HEK293T (cell line): ENCODE measurements at regions not wholly inside any gene's neighbourhood (a gene's known extent, or its start where the extent isn't known, plus 50 kb on each side); places are given as distances from the start of the nearest gene placed in this dataset.

Experiments
- ARNT ChIP-seq: fragments of 450-650 bp; IDR thresholded peaks from 2 replicates; pipeline ENCODE4 v1.6.1; 2017; ENCODE audit warnings: mild to moderate bottlenecking
- BHLHE40 ChIP-seq: fragments of 450-650 bp; IDR thresholded peaks from 2 replicates; pipeline ENCODE4 v1.6.1; 2016; ENCODE audit warnings: mild to moderate bottlenecking, moderate library complexity, borderline replicate concordance
- CTBP1 ChIP-seq: fragments of 450-650 bp; IDR thresholded peaks from 2 replicates; pipeline ENCODE4 v1.6.1; 2016; ENCODE audit warnings: borderline replicate concordance
- ELF4 ChIP-seq: fragments of 450-650 bp; IDR thresholded peaks from 2 replicates; pipeline ENCODE4 v1.6.1; 2017; ENCODE audit warnings: antibody characterized with exemption
- FOXA1 ChIP-seq: fragments of 450-650 bp; IDR thresholded peaks from 2 replicates; pipeline ENCODE4 v1.6.1; 2016; ENCODE audit warnings: mild to moderate bottlenecking
- HDGF ChIP-seq: fragments of 450-650 bp; IDR thresholded peaks from 2 replicates; pipeline ENCODE4 v1.6.1; 2017; ENCODE audit warnings: antibody characterized with exemption, borderline replicate concordance
- LEF1 ChIP-seq: fragments of 450-650 bp; IDR thresholded peaks from 2 replicates; pipeline ENCODE4 v1.6.1; 2017; ENCODE audit warnings: mild to moderate bottlenecking, borderline replicate concordance
- NFRKB ChIP-seq: fragments of 450-650 bp; IDR thresholded peaks from 2 replicates; pipeline ENCODE4 v1.6.1; 2016; ENCODE audit warnings: mild to moderate bottlenecking, moderate library complexity
- SP1 ChIP-seq: fragments of 450-650 bp; IDR thresholded peaks from 2 replicates; pipeline ENCODE4 v1.6.1; 2017
- SUZ12 ChIP-seq: fragments of 450-650 bp; IDR thresholded peaks from 2 replicates; pipeline ENCODE4 v1.6.1; 2016; ENCODE audit warnings: mild to moderate bottlenecking
- TARDBP ChIP-seq: fragments of 450-650 bp; IDR thresholded peaks from 2 replicates; pipeline ENCODE4 v1.6.1; 2016

- TF ChIP-seq ARNT (no peak), HDGF (no peak), ELF4 (no peak), FOXA1 (no peak), SUZ12 (no peak), BHLHE40 (no peak), TARDBP (no peak), SP1 (no peak), NFRKB (no peak), CTBP1 (no peak), LEF1 (no peak)
These were observed 143.4 kb upstream of the TMEM168 start for GRCh38 chr7:112933598-112933997.
